HG03565 (cell line): ENCODE measurements at regions not wholly inside any gene's neighbourhood (a gene's known extent, or its start where the extent isn't known, plus 50 kb on each side); places are given as distances from the start of the nearest gene placed in this dataset.

Experiments
- ATAC-seq: cut with Tn5 transposase; IDR thresholded peaks from one replicate; pipeline ENCODE4 v1.9.1; 2021; ENCODE audit warnings: mild to moderate bottlenecking, moderate library complexity; ENCODE audit not compliant: unreplicated experiment

DNA sequence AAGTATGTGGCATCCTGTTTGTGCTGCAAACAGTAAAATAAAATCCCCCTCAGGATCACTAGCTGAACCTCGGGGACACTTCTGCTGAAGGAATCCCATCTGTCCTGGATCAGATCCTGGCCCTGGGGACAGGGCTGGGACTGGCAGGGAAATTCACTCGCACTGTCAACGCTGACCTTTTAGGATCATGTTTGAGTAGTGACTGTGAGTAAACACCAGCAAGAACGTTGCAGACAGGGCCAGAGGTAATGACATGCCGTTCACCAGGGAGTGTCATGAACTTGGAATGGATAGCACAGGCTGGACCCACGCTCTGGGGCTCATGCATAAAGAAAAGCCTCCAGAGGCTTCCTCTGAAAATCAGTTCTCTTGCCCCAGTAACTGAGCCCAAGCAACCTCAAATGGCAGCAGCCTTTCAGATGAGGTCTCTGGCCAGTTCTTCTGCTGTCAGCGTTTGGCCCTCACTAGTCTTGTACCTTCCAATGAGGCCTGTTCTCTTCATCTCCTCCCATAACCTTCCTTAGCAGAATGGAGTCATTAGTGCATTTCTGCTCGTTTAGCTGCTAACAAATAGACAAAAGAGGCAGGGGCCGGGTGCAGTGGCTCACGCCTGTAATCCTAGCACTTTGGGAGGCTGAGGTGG, 51.0 kb upstream of the BARX2 start:
- no peak for ATAC-seq

DNA sequence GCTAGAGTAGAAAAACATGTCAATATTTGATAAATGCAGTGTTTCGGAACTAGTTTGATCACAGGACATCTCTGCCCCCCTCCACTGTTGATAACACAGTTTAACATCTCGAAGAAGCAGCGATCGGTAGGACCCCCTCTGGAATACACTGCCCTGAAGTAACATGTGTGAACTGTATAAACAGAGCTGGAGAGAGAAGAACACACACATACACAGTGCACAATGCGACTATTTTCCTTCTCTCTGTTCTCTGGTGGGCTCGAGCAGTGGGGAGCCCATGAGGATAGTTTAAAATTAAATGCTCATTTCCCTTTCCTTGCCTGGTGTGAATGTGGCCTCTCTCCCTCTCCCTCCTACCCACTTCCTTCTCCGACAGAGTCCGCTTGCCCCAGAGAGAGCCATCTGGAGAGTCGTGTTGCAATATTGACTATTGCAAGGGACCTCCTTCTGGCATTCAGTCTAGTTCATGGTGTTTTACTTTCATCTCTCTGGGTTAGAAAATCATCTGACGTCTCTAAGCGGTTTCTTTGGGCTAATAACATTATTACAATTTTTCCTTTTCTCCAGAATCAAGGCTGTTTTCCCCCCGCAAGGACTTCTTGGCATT, 51.6 kb upstream of the BARX2 start:
- ATAC-seq: no peak

DNA sequence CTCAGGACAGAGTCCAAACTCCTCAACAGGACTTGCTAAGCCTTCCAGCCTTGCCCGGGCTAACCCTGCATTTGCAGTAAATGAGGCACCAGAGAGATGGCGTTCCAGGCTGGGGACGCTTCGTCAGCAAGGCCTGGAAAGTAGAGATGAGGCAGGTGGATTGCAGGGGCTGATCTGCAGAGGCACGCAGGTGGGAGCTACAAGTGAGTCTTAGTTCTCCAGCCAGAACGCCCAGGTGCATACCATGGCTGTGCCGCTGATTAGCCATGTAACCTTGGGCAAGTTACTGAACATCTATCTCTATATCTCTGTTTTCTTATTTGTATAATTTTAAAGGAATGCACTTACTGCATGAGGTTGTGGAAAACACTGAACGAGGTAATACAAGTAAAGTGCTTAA, 52.7 kb upstream of the BARX2 start:
- ATAC-seq: no peak

DNA sequence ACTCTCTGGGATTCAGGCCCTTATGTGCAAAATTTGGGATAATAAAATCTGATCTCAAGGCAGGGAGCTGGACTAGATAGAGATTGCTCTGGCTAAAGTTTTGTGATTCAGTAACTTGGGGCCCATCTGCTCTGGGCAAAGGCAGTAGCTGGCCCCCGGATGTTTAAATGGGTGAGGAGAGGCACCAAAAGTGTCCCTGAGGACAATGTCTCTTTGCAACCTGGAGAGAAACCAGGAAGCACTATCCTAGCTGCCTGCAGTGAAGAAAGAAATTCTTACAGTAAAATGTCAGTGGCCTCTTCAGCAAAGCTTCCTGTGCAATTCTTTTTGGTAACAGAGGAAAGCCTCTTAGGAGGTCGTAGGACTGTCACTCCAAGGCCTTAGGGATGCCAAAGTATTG, 54.6 kb upstream of the BARX2 start:
- ATAC-seq: no peak

DNA sequence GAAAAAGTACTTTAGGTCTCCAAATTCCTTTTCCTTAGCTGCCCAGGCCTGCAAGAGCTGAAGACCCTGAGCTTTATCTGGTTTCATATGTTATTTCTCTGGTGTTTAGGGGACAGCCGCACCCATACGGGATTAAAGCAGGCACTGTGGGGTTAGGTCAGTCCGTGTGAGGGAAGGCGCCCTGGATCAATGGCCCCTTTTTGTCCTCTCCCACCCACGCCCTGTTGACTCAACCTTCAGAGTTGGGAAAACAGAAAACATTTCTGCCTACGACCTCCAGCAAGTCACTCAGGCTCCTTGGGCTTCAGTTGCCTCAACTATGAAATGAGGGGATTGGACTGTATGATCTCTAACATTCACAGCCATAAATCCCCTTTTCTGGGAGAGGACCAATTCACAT, 55.2 kb upstream of the BARX2 start:
- no peak for ATAC-seq

DNA sequence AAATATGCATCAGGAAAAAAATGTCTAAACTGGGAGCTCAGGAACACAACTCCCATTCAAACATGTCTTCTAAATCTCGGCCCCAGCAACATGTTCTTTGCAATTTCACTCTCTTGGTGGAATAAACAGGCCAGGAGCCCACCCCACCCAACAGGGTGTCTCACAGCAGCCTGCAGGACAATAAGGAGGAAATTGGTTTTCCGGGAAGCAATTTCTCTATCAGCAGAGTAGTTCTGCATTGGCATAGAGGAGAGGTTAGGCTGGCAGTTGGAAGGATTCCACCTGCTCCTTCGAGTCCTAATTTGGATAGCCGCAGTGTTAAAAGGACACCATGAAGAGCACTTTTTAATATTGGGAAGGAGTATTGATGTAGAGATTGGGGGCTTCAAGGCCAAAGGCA, 55.9 kb upstream of the BARX2 start:
- ATAC-seq: no peak

DNA sequence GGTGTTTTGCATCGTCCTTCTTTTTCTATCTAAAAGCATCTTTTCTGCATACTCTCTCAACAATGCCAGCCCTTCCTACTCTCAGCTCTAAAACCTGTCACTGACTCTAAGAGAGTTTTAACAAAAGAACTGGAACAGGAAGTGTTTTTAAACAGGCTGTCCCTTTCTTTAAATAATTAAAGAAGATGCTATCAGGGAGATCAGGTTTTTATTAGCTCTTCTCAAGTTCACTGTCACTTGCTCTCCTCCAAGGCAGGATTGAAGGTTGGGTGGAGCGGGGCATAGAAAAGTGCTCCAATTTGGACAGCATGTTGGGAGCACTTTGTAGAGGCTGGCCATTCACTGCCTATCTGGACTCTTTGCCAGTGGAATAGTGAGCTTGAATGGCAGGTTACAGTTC, 56.4 kb upstream of the BARX2 start:
- no peak for ATAC-seq

DNA sequence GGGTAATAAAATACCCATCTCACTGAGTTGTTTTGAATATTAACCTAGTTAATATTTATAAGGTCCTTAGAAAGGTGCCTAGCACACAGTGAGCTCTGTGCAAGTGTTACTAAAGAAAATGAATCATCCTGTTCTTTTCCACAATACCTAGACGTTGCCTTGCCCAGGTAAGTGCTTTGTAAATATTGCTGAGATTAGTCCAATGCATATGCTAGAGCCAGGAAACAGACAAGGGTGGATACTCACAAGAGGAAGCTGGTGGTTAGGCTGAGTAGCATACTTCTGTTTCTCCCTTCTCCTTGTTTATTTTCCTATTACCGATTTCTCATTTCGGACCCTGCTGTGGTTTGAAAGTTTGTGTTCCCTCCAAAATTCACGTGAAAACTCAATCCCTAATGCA, 58.1 kb upstream of the BARX2 start:
- ATAC-seq: no peak

DNA sequence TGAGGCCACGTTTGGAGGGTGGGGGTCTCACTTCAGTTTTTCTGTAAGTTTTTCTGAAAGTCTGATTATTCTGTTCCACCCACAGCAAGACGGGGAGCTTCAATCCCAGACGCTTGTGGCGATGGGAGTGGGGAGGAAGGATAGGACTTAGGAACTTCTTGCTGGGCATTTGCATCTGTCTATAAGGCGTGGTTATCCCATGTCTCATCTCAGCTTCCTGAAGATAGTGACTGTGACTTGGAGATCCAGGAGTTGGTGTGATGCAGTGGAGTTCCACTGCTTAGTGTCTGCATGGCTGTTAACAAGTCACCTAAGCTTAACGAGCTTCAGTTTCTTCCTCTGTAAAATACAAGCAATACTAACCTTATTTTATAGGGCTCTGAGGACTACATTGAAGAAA, 58.9 kb upstream of the BARX2 start:
- no peak for ATAC-seq

DNA sequence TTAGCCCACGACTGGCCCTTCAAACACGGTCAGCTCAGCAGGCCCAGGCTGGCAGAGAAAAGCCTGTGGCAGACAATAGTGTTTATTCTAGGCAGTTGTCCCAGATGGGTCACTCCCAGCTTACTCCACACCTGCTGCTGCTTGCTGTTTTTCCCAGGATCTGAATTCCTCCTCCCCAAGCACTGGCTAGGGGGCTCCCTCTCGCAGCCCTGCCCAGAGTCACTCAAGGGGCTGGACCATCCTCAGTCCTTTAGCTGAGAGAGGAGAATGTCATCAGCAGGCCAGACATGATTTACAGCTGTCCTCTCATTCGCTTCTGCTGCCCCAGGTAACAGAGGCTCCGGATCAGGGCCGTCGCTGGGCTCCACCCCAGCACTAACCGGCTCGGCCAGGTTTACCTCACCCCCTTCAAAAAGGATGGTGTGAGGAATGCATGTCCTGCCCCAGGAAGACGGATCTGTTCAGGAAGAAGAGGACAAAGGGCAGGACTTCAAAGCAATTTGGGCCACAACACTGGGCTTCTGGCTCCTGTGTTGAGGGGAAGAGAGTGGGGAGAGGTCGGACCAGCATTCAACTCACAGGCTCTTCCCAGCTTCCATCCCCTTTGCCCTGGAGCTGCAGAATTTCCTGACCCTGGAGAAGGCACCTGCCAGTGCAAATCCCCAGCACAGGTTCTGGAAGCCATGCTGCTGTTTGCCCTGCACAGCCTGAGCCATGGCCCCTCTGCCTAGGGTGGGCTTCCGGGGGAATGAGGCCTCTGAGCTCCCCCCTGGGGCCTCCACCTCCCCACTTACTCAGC, 59.7 kb upstream of the BARX2 start:
- ATAC-seq: no peak

DNA sequence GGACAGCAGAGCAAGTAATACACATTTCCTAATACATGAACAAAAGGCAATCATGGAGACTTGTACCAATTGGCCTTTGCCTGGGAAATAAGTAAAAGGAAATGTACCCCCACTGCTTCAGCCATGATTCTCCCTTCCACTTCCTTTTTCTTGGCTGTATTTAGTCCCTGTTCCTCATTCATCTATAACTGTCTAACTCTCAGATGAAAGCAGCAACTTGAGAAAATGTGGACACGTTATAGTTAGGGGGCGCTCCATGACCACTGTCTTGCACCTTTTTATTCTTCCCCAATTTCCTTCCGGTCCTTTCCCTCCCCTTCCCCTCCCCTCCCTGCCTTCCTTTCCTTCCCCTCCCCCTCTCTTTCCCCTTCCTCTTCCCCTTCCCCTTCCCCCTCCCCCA, 61.3 kb upstream of the BARX2 start:
- ATAC-seq: no peak

DNA sequence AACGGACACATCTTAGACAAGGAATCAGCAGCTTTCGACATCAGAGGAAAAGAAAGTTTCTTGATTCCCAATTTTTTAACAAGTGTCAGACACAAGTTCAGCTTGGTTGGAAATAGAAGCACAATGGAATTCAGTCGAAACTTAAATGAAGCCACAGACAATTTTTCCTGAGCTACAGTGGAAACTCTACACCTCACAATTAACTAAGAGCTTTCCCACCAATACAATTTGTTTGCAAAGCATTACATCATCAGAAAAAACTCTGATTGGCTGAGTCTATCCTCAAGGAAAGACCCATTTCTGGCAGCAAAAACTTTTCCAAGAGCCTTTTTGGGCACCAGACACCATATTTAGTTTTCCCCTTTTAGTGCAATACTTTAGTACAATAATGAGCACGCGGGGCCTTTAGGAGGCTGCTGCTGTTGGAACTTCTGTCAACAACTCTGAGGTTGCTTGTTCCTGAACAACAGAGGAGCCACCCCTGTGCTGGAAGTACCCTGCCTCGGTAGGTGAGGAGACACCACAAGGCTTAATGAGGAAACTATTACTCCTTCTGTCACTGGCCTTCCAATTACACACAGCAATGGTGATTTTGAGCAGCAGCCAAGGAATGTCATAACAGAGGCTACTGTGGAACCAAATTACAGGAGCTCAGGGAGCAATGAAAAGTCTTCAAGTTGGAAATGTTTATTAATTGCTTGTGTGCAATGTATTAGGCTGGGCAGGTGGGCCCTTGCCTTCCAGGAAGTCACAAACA, 61.9 kb upstream of the BARX2 start:
- ATAC-seq: no peak

DNA sequence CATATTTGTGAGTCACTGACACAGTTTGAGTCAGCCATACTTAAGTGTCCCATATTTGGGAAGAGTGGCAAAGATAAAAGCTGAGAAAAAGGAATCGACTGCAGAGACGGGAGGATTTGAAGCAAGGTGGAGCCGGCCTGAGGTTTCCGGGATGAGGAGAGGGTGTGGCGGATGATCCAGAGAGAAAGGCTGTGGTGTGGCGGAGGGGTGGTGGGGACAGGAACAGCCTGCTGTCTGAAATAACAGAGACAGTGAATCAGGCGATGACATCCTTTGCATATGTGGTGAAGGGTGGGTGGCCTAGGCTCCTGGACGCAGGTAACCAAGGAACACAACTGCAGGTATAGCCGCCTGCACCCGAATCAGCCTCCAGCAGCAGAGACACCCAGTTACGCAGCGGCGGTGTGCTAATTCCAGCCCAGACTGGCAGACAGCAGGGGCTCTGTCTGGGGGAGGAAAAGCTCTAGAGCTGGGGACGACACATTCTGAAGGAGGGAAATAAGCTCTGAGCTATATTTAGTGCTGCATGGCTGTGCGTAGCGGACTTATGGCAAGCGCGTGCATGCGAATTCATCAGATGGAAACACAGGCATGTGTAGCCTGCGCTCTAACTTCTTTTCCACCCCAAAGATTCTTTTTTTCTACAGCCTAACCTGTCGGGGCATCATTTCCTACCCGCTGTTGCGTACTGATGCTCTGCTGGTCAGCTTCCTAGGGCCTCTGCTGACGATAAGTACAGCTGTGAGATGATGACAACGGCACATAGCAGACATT, 62.7 kb upstream of the BARX2 start:
- no peak for ATAC-seq

DNA sequence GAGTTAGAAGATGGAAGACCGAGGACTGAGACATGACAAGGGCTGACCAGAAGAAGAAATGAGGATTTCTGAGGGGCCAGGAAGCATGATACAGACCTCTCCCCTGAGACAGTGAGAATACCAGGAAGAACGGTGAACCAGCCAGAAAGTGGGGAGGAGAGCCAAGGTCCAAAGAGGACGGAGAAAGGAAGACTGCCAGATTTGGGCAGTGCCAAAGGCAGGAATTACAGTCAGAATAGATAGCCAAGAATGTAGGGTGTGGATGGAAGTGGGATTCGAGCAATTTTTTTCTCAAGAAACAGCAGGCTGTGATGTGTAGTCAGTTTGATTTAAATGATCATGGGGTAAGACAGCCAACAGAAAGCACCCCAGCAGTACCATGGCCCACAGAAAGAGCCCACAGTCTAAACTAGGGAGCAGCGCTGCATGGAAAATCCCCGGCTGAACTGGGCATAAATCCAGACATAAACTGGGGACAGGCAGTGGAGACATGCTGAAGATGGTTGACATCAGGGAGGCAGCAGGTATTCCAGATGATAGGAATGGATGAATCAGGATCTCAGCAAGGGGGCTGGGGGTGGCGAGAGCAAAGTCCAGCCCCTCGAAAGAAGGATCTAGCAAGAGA, 67.3 kb upstream of the BARX2 start:
- no peak for ATAC-seq

DNA sequence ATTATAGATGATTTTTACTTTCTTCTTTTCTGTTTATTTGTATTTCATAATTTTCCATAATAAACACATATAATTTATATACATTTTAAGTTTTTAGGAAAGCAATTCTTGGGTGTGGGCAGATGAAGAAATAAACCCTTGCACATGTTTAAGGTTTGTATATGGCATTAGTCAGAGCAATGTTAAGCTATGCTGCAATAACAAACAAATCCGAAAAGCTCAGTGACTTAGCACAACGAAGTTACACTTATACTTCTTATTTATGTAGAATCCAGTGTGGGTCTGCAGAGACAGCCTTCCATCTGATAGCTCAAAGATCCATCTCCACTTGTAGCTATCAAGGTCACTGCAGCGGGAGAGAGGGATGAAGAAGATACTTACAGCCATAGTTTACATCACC, 68.5 kb upstream of the BARX2 start:
- no peak for ATAC-seq

DNA sequence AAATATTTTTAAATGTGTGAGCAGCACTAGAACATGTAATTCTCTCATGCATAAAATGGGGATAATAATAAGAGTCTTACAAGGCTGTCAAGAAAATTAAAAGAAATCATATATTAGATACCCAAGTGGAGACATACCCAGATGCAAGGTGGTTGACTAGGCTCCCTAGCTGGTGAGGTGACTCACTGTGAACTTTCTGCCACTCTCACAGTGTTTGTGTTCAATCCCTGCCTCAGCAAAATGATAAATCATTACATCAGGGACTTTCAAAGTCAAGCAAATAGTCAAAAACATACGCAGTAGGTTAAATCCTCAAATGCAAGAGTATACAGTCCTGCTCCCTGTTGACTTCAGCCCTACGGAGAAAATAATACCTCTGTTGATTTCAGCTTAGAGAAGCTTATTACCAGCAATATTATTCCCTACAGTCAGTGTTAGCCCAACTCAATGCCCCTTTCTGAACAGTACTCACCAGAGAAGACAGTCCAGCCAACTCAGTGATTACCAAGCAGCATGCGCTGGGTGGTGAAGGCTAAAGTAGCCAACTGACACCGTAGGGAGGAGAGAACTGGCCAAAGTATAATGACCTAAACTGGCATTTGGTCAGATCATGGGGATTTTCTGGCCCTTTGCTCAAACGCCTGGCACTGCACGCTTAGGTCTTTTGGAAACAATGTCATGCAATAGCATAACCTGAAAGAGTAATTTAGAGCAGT, 73.1 kb upstream of the BARX2 start:
- ATAC-seq: no peak

DNA sequence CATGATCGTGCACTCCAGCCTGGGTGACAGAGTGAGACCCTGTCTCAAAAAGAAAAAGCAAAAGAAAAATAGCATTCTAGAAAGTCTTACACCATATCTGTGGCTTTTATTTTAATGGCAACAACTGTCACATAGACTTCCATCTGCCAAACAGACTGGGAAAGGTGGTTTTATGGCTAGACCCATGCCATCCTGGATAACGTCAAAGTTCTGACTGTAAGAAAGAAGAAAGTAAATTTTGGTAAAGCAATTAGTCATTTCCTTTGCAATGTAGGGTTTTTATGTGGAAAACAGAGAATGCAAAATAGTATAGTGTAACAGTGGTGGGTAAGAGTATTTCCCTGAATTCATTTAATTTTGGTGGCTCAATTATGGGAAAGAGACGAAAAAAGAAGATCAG, 75.5 kb upstream of the BARX2 start:
- ATAC-seq: no peak

DNA sequence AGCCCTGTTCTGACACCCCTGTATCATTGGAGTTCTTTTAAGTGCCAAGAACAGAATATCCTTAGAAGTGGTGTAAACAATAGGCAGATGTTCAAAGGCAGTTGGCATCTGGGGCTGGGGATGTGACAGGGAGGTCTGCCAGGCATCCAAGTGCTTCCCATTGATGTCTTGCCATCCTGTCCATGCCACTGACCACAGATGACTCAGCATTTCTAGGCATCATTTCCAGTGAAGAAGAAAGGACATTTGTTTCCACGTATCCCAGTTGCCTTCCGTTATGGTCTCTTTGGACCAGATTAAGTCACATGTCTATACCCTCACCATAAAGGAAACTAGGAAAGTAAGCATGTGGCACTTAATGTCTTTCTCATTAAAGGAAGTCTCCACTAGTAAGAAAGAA, 76.7 kb upstream of the BARX2 start:
- ATAC-seq: no peak

DNA sequence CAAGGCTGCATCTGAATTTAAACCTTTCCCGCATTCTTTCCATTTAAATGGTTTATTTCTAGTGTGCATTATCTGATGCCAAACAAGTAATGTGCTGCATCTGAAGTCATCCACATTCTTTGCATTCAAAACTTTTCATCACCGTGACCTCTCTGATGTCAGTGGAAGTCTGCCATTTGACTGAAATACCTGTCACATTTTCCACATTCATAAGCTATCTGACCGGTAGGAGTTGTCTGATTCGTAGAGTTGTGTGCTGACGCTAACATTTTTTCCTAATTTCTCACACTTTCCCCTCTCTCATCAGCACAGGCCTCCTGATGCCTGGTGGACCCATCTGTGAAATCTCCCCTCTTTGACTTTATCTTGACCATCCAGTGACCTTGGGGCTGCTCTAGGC, 79.9 kb upstream of the BARX2 start:
- no peak for ATAC-seq

DNA sequence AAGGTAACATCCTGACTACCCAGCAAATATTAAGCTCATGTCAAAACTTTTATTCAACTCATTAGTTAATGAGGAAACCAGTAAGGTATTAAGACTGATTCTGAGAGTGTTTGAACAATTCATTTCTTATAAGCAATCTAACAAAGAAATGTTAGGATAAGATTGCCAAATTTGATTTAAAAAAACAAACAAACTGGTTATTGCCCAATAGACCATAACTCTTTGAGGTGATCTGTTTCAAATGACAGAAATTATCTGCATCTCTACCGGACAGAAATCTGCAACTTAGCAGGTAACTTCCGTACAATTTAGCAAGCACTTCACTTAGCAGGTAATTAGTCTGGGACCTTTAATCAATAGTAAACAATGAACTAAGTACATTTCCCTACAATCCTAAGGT, 82.9 kb upstream of the BARX2 start:
- no peak for ATAC-seq
